Astrocyte (in vitro differentiated cells and primary cell): ENCODE measurements at regions not wholly inside any gene's neighbourhood (a gene's known extent, or its start where the extent isn't known, plus 50 kb on each side); places are given as distances from the start of the nearest gene placed in this dataset.

Experiments used
- DNase-seq: peaks from one replicate; pipeline ENCODE4 v3.0.0-alpha.2; 2010; ENCODE audit warnings: low read depth
- FAIRE-seq: peaks from 2 replicates; lab custom pipeline; 2011; peaks lifted over from hg19 to GRCh38; lab: Jason Lieb, UNC
- H2AFZ ChIP-seq: 2 replicates; pipeline ENCODE4 v1.6.0; 2012; ENCODE audit warnings: low read depth, low read length, inconsistent platforms
- H3K27ac ChIP-seq: 2 replicates; pipeline ENCODE4 v1.5.1; 2011; ENCODE audit warnings: low read depth, low read length, inconsistent platforms
- H3K27me3 ChIP-seq: 2 replicates; pipeline ENCODE4 v1.6.0; 2011; ENCODE audit warnings: low read length, inconsistent platforms; ENCODE audit not compliant: insufficient read depth
- H3K36me3 ChIP-seq: 2 replicates; pipeline ENCODE4 v1.5.1; 2011; ENCODE audit warnings: low read length, inconsistent platforms; ENCODE audit not compliant: insufficient read depth
- H3K4me1 ChIP-seq: 2 replicates; pipeline ENCODE4 v1.5.1; 2011; ENCODE audit warnings: low read length, inconsistent platforms; ENCODE audit not compliant: insufficient read depth
- H3K4me2 ChIP-seq: 2 replicates; pipeline ENCODE4 v1.6.0; 2012; ENCODE audit warnings: low read length, inconsistent platforms
- H3K4me3 ChIP-seq: 2 replicates; pipeline ENCODE4 v1.5.1; 2011; ENCODE audit warnings: low read depth, mild to moderate bottlenecking, low read length, inconsistent platforms; ENCODE audit not compliant: insufficient read depth
- H3K79me2 ChIP-seq: 2 replicates; pipeline ENCODE4 v1.6.0; 2012; ENCODE audit warnings: mild to moderate bottlenecking, low read length, inconsistent platforms; ENCODE audit not compliant: insufficient read depth
- H3K9ac ChIP-seq: 2 replicates; pipeline ENCODE4 v1.6.0; 2012; ENCODE audit warnings: mild to moderate bottlenecking, low read length, inconsistent platforms
- H3K9me3 ChIP-seq: 2 replicates; pipeline ENCODE4 v1.5.1; 2012; ENCODE audit warnings: low read depth, mild to moderate bottlenecking, low read length, inconsistent platforms; ENCODE audit not compliant: insufficient read depth
- H4K20me1 ChIP-seq: 2 replicates; pipeline ENCODE4 v1.6.0; 2012; ENCODE audit warnings: low read length, inconsistent platforms; ENCODE audit not compliant: insufficient read depth
- H3K27ac Mint-ChIP-seq: one replicate; pipeline ENCODE4 v1.8.0; 2021; ENCODE audit warnings: mild to moderate bottlenecking, mixed read lengths; ENCODE audit not compliant: unreplicated experiment
- H3K27me3 Mint-ChIP-seq: one replicate; pipeline ENCODE4 v1.8.0; 2021; ENCODE audit warnings: low read depth, mixed read lengths; ENCODE audit not compliant: unreplicated experiment
- H3K36me3 Mint-ChIP-seq: one replicate; pipeline ENCODE4 v1.8.0; 2021; ENCODE audit warnings: low read depth, mixed read lengths; ENCODE audit not compliant: unreplicated experiment
- H3K4me1 Mint-ChIP-seq: one replicate; pipeline ENCODE4 v1.8.0; 2021; ENCODE audit warnings: low read depth, mixed read lengths; ENCODE audit not compliant: unreplicated experiment
- H3K4me3 Mint-ChIP-seq: one replicate; pipeline ENCODE4 v1.8.0; 2021; ENCODE audit warnings: mild to moderate bottlenecking, moderate library complexity, mixed read lengths; ENCODE audit not compliant: unreplicated experiment
- H3K9me3 Mint-ChIP-seq: one replicate; pipeline ENCODE4 v1.8.0; 2021; ENCODE audit warnings: mild to moderate bottlenecking, mixed read lengths; ENCODE audit not compliant: unreplicated experiment
- CTCF ChIP-seq: IDR thresholded peaks from 2 replicates; pipeline ENCODE4 v1.5.1; 2011; ENCODE audit warnings: low read depth, mild to moderate bottlenecking, inconsistent platforms, low read length, moderate library complexity; ENCODE audit not compliant: insufficient read depth
- EZH2 ChIP-seq: IDR thresholded peaks from 2 replicates; pipeline ENCODE4 v1.6.1; 2012; ENCODE audit warnings: mild to moderate bottlenecking, low read length, inconsistent platforms; ENCODE audit not compliant: insufficient read depth

GRCh38 chr5:56288873-56289601, 55.9 kb upstream of the ANKRD55 start:
- Histone ChIP-seq H3K9ac (no peak overlapping the region), H3K27ac (no peak overlapping the region), H2AFZ (no peak overlapping the region), H3K36me3 (no peaks in the 10 kb centered on the region), H4K20me1 (no peaks in the 10 kb centered on the region), H3K4me2 (no peak overlapping the region), H3K4me1 (no peaks in the 10 kb centered on the region), H3K9me3 (no peaks in the 10 kb centered on the region), H3K4me3 (no peak overlapping the region), H3K79me2 (no peaks in the 10 kb centered on the region), H3K27me3 (no peaks in the 10 kb centered on the region)
- Mint-ChIP-seq H3K4me1 (peaks cover 4% of the 10 kb centered on the region), H3K4me3 (no peak overlapping the region), H3K27ac (no peak overlapping the region), H3K27me3 (no peaks in the 10 kb centered on the region), H3K9me3 (no peaks in the 10 kb centered on the region), H3K36me3 (no peaks in the 10 kb centered on the region)
- DNase-seq, result no peak
- FAIRE-seq, result no peak
- TF ChIP-seq EZH2, result no peak
- TF ChIP-seq CTCF, result no peak

DNA sequence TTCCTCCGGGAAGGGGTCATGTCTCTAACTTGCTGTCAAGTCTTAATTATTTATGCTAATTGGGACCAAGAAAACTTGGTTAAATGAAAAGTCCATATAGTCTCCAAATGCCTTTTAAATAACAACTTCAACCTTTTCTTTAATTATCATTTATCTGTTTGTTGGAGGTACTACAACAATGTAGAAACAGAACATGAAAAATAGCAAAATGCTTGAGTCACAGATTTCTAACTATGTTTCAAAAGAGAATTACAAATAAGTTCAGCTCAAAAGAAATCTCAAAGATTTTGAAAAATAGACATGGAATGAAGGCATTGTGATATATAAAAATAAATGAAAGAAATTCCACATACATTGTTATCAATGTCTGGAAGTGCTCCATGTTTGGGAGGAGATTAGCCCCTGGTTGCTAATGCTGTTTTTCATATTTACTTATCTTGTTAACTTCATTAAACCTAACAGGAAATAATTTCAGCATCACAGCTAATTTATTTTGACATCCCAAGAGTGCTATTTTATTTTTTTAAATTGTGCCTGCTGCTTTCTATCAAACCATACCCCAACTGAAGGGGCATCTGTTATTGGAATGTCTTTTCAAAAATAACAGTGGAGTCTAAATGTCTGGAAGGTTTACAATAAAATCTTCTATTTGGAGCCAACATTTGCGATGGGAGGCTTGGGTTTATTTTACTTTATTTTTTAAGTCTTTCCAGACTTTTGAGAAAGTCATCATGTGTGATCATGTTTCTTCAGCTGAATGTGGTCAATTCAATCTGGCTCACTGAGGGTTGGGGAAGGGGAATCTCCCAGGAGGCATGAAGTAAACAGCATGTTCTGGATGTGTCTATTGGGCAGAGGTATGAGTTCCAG, 53.1 kb upstream of the ANKRD55 start:
- Histone ChIP-seq H3K9me3 (no peaks in the 10 kb centered on the region), H3K4me2 (no peak overlapping the region), H3K4me3 (no peak overlapping the region), H3K79me2 (no peaks in the 10 kb centered on the region), H3K9ac (no peak overlapping the region), H3K27me3 (no peaks in the 10 kb centered on the region), H4K20me1 (no peaks in the 10 kb centered on the region), H3K27ac (no peak overlapping the region), H3K4me1 (no peaks in the 10 kb centered on the region), H3K36me3 (no peaks in the 10 kb centered on the region), H2AFZ (no peak overlapping the region)
- no peak overlapping the region for H3K4me3 Mint-ChIP-seq
- peaks cover 4% of the 10 kb centered on the region for H3K4me1 Mint-ChIP-seq
- no peak for DNase-seq
- no peaks in the 10 kb centered on the region for H3K36me3 Mint-ChIP-seq
- TF ChIP-seq EZH2, result no peak
- no peak for TF ChIP-seq CTCF
- no peak for FAIRE-seq
- H3K27me3 Mint-ChIP-seq, result no peaks in the 10 kb centered on the region
- H3K27ac Mint-ChIP-seq, result no peak overlapping the region
- H3K9me3 Mint-ChIP-seq, result no peaks in the 10 kb centered on the region
